HEK293 (cell line): ENCODE measurements at regions not wholly inside any gene's neighbourhood (a gene's known extent, or its start where the extent isn't known, plus 50 kb on each side); places are given as distances from the start of the nearest gene placed in this dataset.

Source experiments
- BCL11B ChIP-seq: fragments of 450-650 bp; formaldehyde crosslinking; IDR thresholded peaks from 2 replicates; pipeline ENCODE4 v1.5.1; 2016; ENCODE audit warnings: low read depth, missing biosample characterization, missing genetic modification characterization
- ZFHX2 ChIP-seq: fragments of 450-650 bp; formaldehyde crosslinking; conservative IDR thresholded peaks from 2 replicates; pipeline ENCODE4 v1.5.1; 2016; ENCODE audit warnings: missing biosample characterization, missing genetic modification characterization
- ZFP3 ChIP-seq: fragments of 450-650 bp; formaldehyde crosslinking; IDR thresholded peaks from 2 replicates; pipeline ENCODE4 v1.5.1; 2016; ENCODE audit warnings: low read depth, missing biosample characterization, missing genetic modification characterization
- ZFP69B ChIP-seq: fragments of 450-650 bp; formaldehyde crosslinking; IDR thresholded peaks from 2 replicates; pipeline ENCODE4 v1.5.1; 2016; ENCODE audit warnings: missing biosample characterization, missing genetic modification characterization
- ZNF133 ChIP-seq: fragments of 450-650 bp; formaldehyde crosslinking; IDR thresholded peaks from 2 replicates; pipeline ENCODE4 v1.5.1; 2016; ENCODE audit warnings: missing biosample characterization, missing genetic modification characterization
- ZNF184 ChIP-seq: fragments of 450-650 bp; IDR thresholded peaks from 2 replicates; pipeline ENCODE4 v1.5.1; 2018; ENCODE audit warnings: missing biosample characterization, mild to moderate bottlenecking, missing genetic modification characterization
- ZNF239 ChIP-seq: fragments of 450-650 bp; formaldehyde crosslinking; IDR thresholded peaks from 2 replicates; pipeline ENCODE4 v1.5.1; 2016; ENCODE audit warnings: missing biosample characterization, missing genetic modification characterization
- ZNF24 ChIP-seq: fragments of 450-650 bp; formaldehyde crosslinking; IDR thresholded peaks from 2 replicates; pipeline ENCODE4 v1.5.1; 2016; ENCODE audit warnings: missing biosample characterization, missing genetic modification characterization
- ZNF274 ChIP-seq, 2 experiments: fragments of 200-500 bp in 1 of 2; fragments of 450-650 bp in 1 of 2; sonication (Bioruptor generic) in 1 of 2; formaldehyde crosslinking in 1 of 2; IDR thresholded peaks; 2 replicates each; pipeline versions ENCODE4 v1.5.1 to v1.6.1; 2014 to 2016; ENCODE audit warnings: borderline replicate concordance in 1 of 2, inconsistent platforms in 1 of 2, low read length in 1 of 2, missing biosample characterization in 1 of 2, missing genetic modification characterization in 1 of 2
- ZNF311 ChIP-seq: fragments of 450-650 bp; formaldehyde crosslinking; IDR thresholded peaks from 2 replicates; pipeline ENCODE4 v1.5.1; 2017; ENCODE audit warnings: missing biosample characterization, missing genetic modification characterization, borderline replicate concordance
- ZNF48 ChIP-seq: fragments of 450-650 bp; formaldehyde crosslinking; IDR thresholded peaks from 2 replicates; pipeline ENCODE4 v1.5.1; 2016; ENCODE audit warnings: missing biosample characterization, missing genetic modification characterization
- ZNF626 ChIP-seq: fragments of 450-650 bp; sonication (Bioruptor Pico); formaldehyde crosslinking; IDR thresholded peaks from 2 replicates; pipeline ENCODE4 v1.5.1; 2018; ENCODE audit warnings: missing biosample characterization, missing genetic modification characterization, inconsistent platforms
- TF ChIP-seq, protein P1 (sequence below): fragments of 450-650 bp; formaldehyde crosslinking; IDR thresholded peaks from 2 replicates; pipeline ENCODE4 v1.5.1; 2016; ENCODE audit warnings: missing biosample characterization, missing genetic modification characterization

DNA sequence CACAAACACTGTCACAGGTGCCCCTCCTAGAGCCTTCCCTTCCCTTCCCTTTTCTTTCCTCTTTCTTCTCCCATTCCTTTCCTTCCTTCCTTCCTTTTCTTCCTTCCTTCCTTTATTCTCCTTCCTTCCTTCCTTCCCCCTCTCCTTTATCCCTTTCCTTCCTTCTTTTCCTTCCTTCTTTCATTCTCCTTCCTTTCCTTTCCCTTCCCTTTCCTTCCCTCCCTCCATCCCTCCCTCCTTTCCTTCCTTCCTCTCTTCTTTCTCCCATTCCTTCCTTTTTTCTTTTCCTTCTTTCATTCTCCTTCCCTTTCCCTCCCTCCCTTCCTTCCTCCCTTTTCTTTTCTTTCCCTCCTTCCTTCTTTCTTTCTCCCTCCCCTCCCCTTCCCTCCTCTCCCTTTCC, 170.0 kb downstream of the ENGASE start:
- TF ChIP-seq ZNF133 (tag by site-specific recombination) = no peak
- TF ChIP-seq, protein P1, sequence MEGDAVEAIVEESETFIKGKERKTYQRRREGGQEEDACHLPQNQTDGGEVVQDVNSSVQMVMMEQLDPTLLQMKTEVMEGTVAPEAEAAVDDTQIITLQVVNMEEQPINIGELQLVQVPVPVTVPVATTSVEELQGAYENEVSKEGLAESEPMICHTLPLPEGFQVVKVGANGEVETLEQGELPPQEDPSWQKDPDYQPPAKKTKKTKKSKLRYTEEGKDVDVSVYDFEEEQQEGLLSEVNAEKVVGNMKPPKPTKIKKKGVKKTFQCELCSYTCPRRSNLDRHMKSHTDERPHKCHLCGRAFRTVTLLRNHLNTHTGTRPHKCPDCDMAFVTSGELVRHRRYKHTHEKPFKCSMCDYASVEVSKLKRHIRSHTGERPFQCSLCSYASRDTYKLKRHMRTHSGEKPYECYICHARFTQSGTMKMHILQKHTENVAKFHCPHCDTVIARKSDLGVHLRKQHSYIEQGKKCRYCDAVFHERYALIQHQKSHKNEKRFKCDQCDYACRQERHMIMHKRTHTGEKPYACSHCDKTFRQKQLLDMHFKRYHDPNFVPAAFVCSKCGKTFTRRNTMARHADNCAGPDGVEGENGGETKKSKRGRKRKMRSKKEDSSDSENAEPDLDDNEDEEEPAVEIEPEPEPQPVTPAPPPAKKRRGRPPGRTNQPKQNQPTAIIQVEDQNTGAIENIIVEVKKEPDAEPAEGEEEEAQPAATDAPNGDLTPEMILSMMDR (tag by site-specific recombination) = no peak
- no peak for TF ChIP-seq ZNF24 (tag by site-specific recombination)
- TF ChIP-seq ZFP3 (tag by site-specific recombination) = no peak
- no peak for TF ChIP-seq ZNF311
- no peak for TF ChIP-seq ZNF184
- TF ChIP-seq ZNF48 = no peak
- no peak for TF ChIP-seq ZFHX2 (tag by site-specific recombination)
- no peak for TF ChIP-seq ZFP69B (tag by site-specific recombination)
- no peak for TF ChIP-seq ZNF626 (tag by site-specific recombination)
- TF ChIP-seq BCL11B = no peak
- TF ChIP-seq ZNF274 (IDR thresholded peaks at IDR 0.05; ENCODE audit: low read length) = no peak
- TF ChIP-seq ZNF274 (tag by site-specific recombination; IDR thresholded peaks at IDR 0.05; ENCODE audit: borderline replicate concordance) = no peak
- no peak for TF ChIP-seq ZNF239 (tag by site-specific recombination)
